Naive thymus-derived CD8-positive, alpha-beta T cell (primary cell): ENCODE measurements at regions not wholly inside any gene's neighbourhood (a gene's known extent, or its start where the extent isn't known, plus 50 kb on each side); places are given as distances from the start of the nearest gene placed in this dataset.
"Not testable (repeated sequence)": the region's sequence is repeated elsewhere in the genome, so short reads cannot be mapped to it uniquely, and the experiment has no call there.

Experiments
- ATAC-seq, 2 donors: fragments of 150-1000 bp; cut with Tn5 transposase in 1 of 2; sonication (Bioruptor Pico), chemical (Tn5 transposase) in 1 of 2; 1 replicate in 1 of 2; 2 replicates in 1 of 2; pipeline ENCODE4 v1.10.0; 2021; ENCODE audit warnings: mild to moderate bottlenecking in 2 of 2, moderate library complexity in 2 of 2
- POLR2A ChIA-PET: fragments of 350-600 bp; sonication (Branson Sonifier 250); formaldehyde crosslinking; loops from one replicate; lab custom pipeline; 2021; ENCODE audit warnings: antibody characterized with exemption; lab: Charles Lee
- DNase-seq, 10 donors: peaks; one replicate each; pipeline versions ENCODE4 v3.0.0 to v3.0.0-alpha.2; 2020 to 2022
- H3K27ac Mint-ChIP-seq, 10 donors: one replicate each; pipeline ENCODE4 v1.8.0; 2020 to 2022; ENCODE audit warnings: mild to moderate bottlenecking in 10 of 10, mixed read lengths in 10 of 10, moderate library complexity in 4 of 10, inconsistent platforms in 1 of 10
- H3K27me3 Mint-ChIP-seq, 5 donors: one replicate each; pipeline ENCODE4 v1.8.0; 2021 to 2022; ENCODE audit warnings: mixed read lengths in 5 of 5
- H3K36me3 Mint-ChIP-seq, 3 donors: one replicate each; pipeline ENCODE4 v1.8.0; 2020 to 2022; ENCODE audit warnings: mixed read lengths in 3 of 3, mild to moderate bottlenecking in 2 of 3, inconsistent platforms in 1 of 3
- H3K4me1 Mint-ChIP-seq, 4 donors: one replicate each; pipeline ENCODE4 v1.8.0; 2021 to 2022; ENCODE audit warnings: mixed read lengths in 4 of 4
- H3K4me3 Mint-ChIP-seq, 10 donors: one replicate each; pipeline ENCODE4 v1.8.0; 2020 to 2022; ENCODE audit warnings: mild to moderate bottlenecking in 10 of 10, mixed read lengths in 10 of 10, moderate library complexity in 6 of 10, inconsistent platforms in 1 of 10
- H3K9me3 Mint-ChIP-seq, 9 donors: one replicate each; pipeline ENCODE4 v1.8.0; 2020 to 2022; ENCODE audit warnings: mixed read lengths in 9 of 9, mild to moderate bottlenecking in 3 of 9, inconsistent platforms in 1 of 9, moderate library complexity in 1 of 9

DNA sequence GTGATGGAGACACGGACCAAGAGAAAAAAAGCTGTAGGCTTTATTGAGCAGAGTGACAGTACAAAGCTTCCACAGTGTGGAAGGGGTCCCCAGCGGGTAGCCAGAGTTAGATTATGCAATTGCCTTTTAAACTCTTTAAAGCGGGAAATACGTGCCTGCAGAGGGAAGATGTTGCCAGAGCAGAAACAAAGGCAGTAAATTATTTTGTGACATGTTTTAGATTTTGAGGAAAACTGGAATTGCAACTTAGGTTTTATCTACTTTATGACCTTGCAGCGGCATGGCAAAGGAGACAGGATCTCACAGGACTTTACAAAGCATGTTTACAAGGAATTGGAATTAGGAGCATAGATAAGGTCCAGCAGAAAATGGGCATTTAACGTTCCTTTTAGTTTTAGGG is 54.5 kb upstream of the ST3GAL6 start:
- H3K27me3 Mint-ChIP-seq, H3K36me3 Mint-ChIP-seq, H3K4me3 Mint-ChIP-seq, DNase-seq, H3K27ac Mint-ChIP-seq, H3K4me1 Mint-ChIP-seq, ATAC-seq, POLR2A ChIA-PET, H3K9me3 Mint-ChIP-seq: not testable (repeated sequence)

DNA sequence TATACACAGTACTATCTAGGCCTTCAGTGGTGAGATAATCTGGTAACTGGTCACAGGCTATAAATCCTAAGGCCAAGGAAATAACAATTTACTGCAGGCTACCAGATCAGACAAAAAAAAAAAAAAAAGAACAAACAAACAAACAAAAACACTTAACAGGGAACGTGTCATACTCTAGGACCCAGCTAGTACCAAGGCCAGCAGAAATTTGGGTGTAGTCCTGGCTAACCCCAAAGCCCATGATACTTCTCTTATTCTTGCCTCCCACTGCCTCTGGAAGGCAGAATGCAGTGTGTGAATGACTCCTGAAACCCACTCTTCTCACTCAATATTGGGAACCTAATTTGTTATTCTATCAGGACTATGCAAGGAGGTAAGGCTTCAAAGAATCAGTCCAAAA is 53.7 kb upstream of the ST3GAL6 start:
- H3K4me3 Mint-ChIP-seq = no peak overlapping the region
- no peak for ATAC-seq
- no peak overlapping the region for H3K27ac Mint-ChIP-seq
- H3K9me3 Mint-ChIP-seq = no peaks in the 10 kb centered on the region
- H3K36me3 Mint-ChIP-seq = no peaks in the 10 kb centered on the region
- no peaks in the 10 kb centered on the region for H3K4me1 Mint-ChIP-seq
- H3K27me3 Mint-ChIP-seq = peaks cover 0 to 6% (median 2%) of the 10 kb centered on the region in 5 donors
- POLR2A ChIA-PET = no interaction called here
- DNase-seq = no peak

DNA sequence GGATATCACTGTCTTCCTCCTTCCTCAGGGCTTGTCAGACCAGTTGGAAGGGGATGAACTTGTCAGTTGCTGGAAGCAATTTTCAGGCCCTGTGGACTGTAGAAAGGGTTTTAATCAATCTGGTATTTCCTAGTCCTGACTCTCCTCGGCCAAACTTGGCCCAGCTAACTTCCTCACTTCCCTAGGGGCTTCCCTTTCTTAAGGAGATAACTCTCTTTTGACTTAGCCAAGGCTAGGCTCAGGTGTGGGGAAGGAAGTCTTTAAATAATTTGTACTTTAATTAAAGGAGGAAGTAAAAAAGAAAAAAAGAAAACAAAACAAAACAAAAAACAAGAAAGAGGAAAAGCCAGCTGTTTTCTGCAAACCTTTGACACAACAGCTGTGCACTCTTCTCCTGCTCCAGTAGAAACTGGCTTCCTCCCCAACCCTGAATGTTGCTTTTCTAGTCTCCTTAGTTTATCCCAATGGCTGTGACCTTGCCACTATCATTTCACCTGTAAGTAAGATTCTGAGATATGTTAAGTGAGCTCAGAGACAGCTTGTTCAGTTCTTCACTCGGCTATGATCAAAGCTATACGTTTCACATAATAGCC is 53.0 kb upstream of the ST3GAL6 start:
- POLR2A ChIA-PET = no interaction called here
- no peak for ATAC-seq
- H3K36me3 Mint-ChIP-seq = no peaks in the 10 kb centered on the region

GRCh38 chr3:98711426-98711825 is 51.7 kb upstream of the ST3GAL6 start:
- Mint-ChIP-seq H3K4me3 (no peak overlapping the region), H3K27ac (no peak overlapping the region), H3K27me3 (peaks cover 0 to 2% (median 0%) of the 10 kb centered on the region in 5 donors), H3K36me3 (no peaks in the 10 kb centered on the region), H3K9me3 (no peaks in the 10 kb centered on the region), H3K4me1 (no peaks in the 10 kb centered on the region)
- POLR2A ChIA-PET = no interaction called here
- DNase-seq (no peak), ATAC-seq (no peak)

More for the DNA sequence above, 53.0 kb upstream of the ST3GAL6 start:
- Mint-ChIP-seq H3K9me3 (no peaks in the 10 kb centered on the region), H3K27me3 (peaks cover 0 to 3% (median 2%) of the 10 kb centered on the region in 5 donors), H3K4me1 (no peaks in the 10 kb centered on the region), H3K27ac (no peak overlapping the region), H3K4me3 (no peak overlapping the region)
- no peak for DNase-seq

- no peaks in the 10 kb centered on the region for H3K9me3 Mint-ChIP-seq
- no peak for DNase-seq
- ATAC-seq = no peak
- H3K4me3 Mint-ChIP-seq = no peak overlapping the region
- no peaks in the 10 kb centered on the region for H3K36me3 Mint-ChIP-seq
- H3K27ac Mint-ChIP-seq = no peak overlapping the region
- POLR2A ChIA-PET = no interaction called here
- peaks cover 0 to 4% (median 2%) of the 10 kb centered on the region in 5 donors for H3K27me3 Mint-ChIP-seq
- H3K4me1 Mint-ChIP-seq = no peaks in the 10 kb centered on the region
These were observed 50.4 kb upstream of the ST3GAL6 start for GRCh38 chr3:98712726-98713125.

GRCh38 chr3:98713332-98713731 is 49.8 kb upstream of the ST3GAL6 start:
- DNase-seq, H3K4me1 Mint-ChIP-seq, H3K27me3 Mint-ChIP-seq, H3K36me3 Mint-ChIP-seq, H3K9me3 Mint-ChIP-seq, H3K27ac Mint-ChIP-seq, H3K4me3 Mint-ChIP-seq, POLR2A ChIA-PET, ATAC-seq: not testable (repeated sequence)
